Ovary (tissue), 3 donors: ENCODE measurements at regions not wholly inside any gene's neighbourhood (a gene's known extent, or its start where the extent isn't known, plus 50 kb on each side); places are given as distances from the start of the nearest gene placed in this dataset.

ENCODE experiments used
- CTCF ChIP-seq, 3 donors: fragments of 450-650 bp in 2 of 3; fragments of 200-600 bp in 1 of 3; IDR thresholded peaks; one replicate each; pipeline versions ENCODE4 v1.5.1 to v1.8.0; 2016 to 2022; ENCODE audit warnings: antibody characterized with exemption in 3 of 3, mild to moderate bottlenecking in 1 of 3
- EP300 ChIP-seq: sonication (generic); formaldehyde crosslinking; IDR thresholded peaks from one replicate; pipeline ENCODE4 v1.6.1; 2017; ENCODE audit warnings: antibody characterized with exemption
- POLR2A ChIP-seq: fragments of 450-650 bp; IDR thresholded peaks from one replicate; pipeline ENCODE4 v1.6.1; 2017; ENCODE audit warnings: antibody characterized with exemption, mild to moderate bottlenecking, moderate library complexity
- donor health status: DM: no; HTN: no; CAD: no.

- no peak for TF ChIP-seq CTCF (IDR thresholded peaks at IDR 0.05)
- no peak for TF ChIP-seq POLR2A
- TF ChIP-seq EP300, result no peak
Observed at GRCh38 chr1:200314085-200314750, 95.6 kb downstream of the ZNF281 start.
